Adrenal gland (tissue), 5 donors: ENCODE measurements at regions not wholly inside any gene's neighbourhood (a gene's known extent, or its start where the extent isn't known, plus 50 kb on each side); places are given as distances from the start of the nearest gene placed in this dataset.

Experiments
- CTCF ChIP-seq, 6 experiments: fragments of 450-650 bp in 4 of 6; fragments of 200-600 bp in 2 of 6; sonication (generic) in 1 of 6; IDR thresholded peaks; 1 replicate in 5 of 6; 2 replicates in 1 of 6; pipeline versions ENCODE4 v1.5.1 to v1.8.0; 2016 to 2021; ENCODE audit warnings: antibody characterized with exemption in 6 of 6, mild to moderate bottlenecking in 2 of 6, moderate library complexity in 1 of 6
- POLR2A ChIP-seq, 2 donors: fragments of 450-650 bp; IDR thresholded peaks; one replicate each; pipeline ENCODE4 v1.6.1; 2017; ENCODE audit warnings: antibody characterized with exemption in 2 of 2, mild to moderate bottlenecking in 2 of 2, moderate library complexity in 1 of 2
- donor health status: DM: no; HTN: no; CAD: no.

- no peak for TF ChIP-seq CTCF (IDR thresholded peaks at IDR 0.05)
- no peak for TF ChIP-seq POLR2A (IDR thresholded peaks at IDR 0.05)
Observed at GRCh38 chr12:76708296-76708695, 55.6 kb upstream of the ZDHHC17 start.
